Myocyte (in vitro differentiated cells): ENCODE measurements at regions not wholly inside any gene's neighbourhood (a gene's known extent, or its start where the extent isn't known, plus 50 kb on each side); places are given as distances from the start of the nearest gene placed in this dataset.
A peak's percentile ranks its signal among the peaks of the same experiment; 100 is the strongest.
"Not testable (repeated sequence)": the region's sequence is repeated elsewhere in the genome, so short reads cannot be mapped to it uniquely, and the experiment has no call there.

ENCODE experiments used
- DNase-seq: peaks from one replicate; pipeline ENCODE4 v3.0.0-alpha.2; 2012; ENCODE audit warnings: low read depth

GRCh38 chr2:3037196-3038194 lies 340.1 kb downstream of the EIPR1 start:
- DNase-seq, result no peak

- no peak for DNase-seq
Measured at GRCh38 chr2:3036432-3037125, 341.0 kb downstream of the EIPR1 start.

- no peak for DNase-seq
Measured at GRCh38 chr2:3035385-3036050, 342.1 kb downstream of the EIPR1 start.

GRCh38 chr2:3034856-3035255 lies 342.8 kb downstream of the EIPR1 start:
- no peak for DNase-seq

GRCh38 chr2:3034396-3034795 lies 343.2 kb downstream of the EIPR1 start:
- no peak for DNase-seq

GRCh38 chr2:3033315-3033714 lies 344.3 kb downstream of the EIPR1 start:
- no peak for DNase-seq

GRCh38 chr2:3030791-3031190 lies 346.8 kb downstream of the EIPR1 start:
- not testable (repeated sequence) for DNase-seq

GRCh38 chr2:3025984-3026383 lies 351.6 kb downstream of the EIPR1 start:
- DNase-seq, result no peak

GRCh38 chr2:3025261-3025660 lies 352.4 kb downstream of the EIPR1 start:
- DNase-seq, result no peak

GRCh38 chr2:3024401-3024935 lies 353.1 kb downstream of the EIPR1 start:
- no peak for DNase-seq

GRCh38 chr2:3023531-3023930 lies 354.1 kb downstream of the EIPR1 start:
- no peak for DNase-seq

- no peak for DNase-seq
Measured at GRCh38 chr2:3022841-3023372, 354.7 kb downstream of the EIPR1 start.

- no peak for DNase-seq
Measured at GRCh38 chr2:3021720-3022119, 355.9 kb downstream of the EIPR1 start.

GRCh38 chr2:3010001-3010400 lies 367.6 kb downstream of the EIPR1 start:
- no peak for DNase-seq

- no peak for DNase-seq
Measured at GRCh38 chr2:3009483-3009882, 368.1 kb downstream of the EIPR1 start.

GRCh38 chr2:3009005-3009404 lies 368.6 kb downstream of the EIPR1 start:
- no peak for DNase-seq

GRCh38 chr2:3008561-3008960 lies 369.1 kb downstream of the EIPR1 start:
- no peak for DNase-seq

- no peak for DNase-seq
Measured at GRCh38 chr2:3007135-3007534, 370.5 kb downstream of the EIPR1 start.

GRCh38 chr2:3005859-3006501 lies 371.6 kb downstream of the EIPR1 start:
- no peak for DNase-seq

GRCh38 chr2:3001615-3002560 lies 375.7 kb downstream of the EIPR1 start:
- peak; percentile 27 for DNase-seq
